NCI-H128 (cell line): ENCODE measurements at regions not wholly inside any gene's neighbourhood (a gene's known extent, or its start where the extent isn't known, plus 50 kb on each side); places are given as distances from the start of the nearest gene placed in this dataset.

Experiments used
- DNase-seq: peaks from one replicate; lab custom pipeline; 2025; ENCODE audit not compliant: unreplicated experiment; lab: John Stamatoyannopoulos, UW

- no peak for DNase-seq
Observed at GRCh38 chr5:135236228-135236907, 162.7 kb downstream of the MACROH2A1 start.

GRCh38 chr5:135235551-135236227 lies 163.3 kb downstream of the MACROH2A1 start:
- DNase-seq = no peak

GRCh38 chr5:135234666-135235401 lies 164.2 kb downstream of the MACROH2A1 start:
- no peak for DNase-seq

- no peak for DNase-seq
Observed at GRCh38 chr5:135234242-135234641, 164.8 kb downstream of the MACROH2A1 start.

- no peak for DNase-seq
Observed at GRCh38 chr5:135233477-135233876, 165.6 kb downstream of the MACROH2A1 start.

GRCh38 chr5:135232958-135233357 lies 166.1 kb downstream of the MACROH2A1 start:
- no peak for DNase-seq

GRCh38 chr5:135231289-135231688 lies 167.7 kb downstream of the MACROH2A1 start:
- no peak for DNase-seq

- no peak for DNase-seq
Observed at GRCh38 chr5:135230251-135230925, 168.6 kb downstream of the MACROH2A1 start.

- DNase-seq = no peak
Observed at GRCh38 chr5:135229679-135230132, 169.3 kb downstream of the MACROH2A1 start.

- DNase-seq = no peak
Observed at GRCh38 chr5:135229122-135229521, 169.9 kb downstream of the MACROH2A1 start.

- DNase-seq = no peak
Observed at GRCh38 chr5:135228222-135228621, 170.8 kb downstream of the MACROH2A1 start.

GRCh38 chr5:135227064-135228022 lies 171.7 kb downstream of the MACROH2A1 start:
- DNase-seq = no peak

- no peak for DNase-seq
Observed at GRCh38 chr5:135225856-135226560, 173.0 kb downstream of the MACROH2A1 start.

GRCh38 chr5:135223891-135224625 lies 175.0 kb downstream of the MACROH2A1 start:
- DNase-seq = no peak

GRCh38 chr5:135223404-135223803 lies 175.6 kb downstream of the MACROH2A1 start:
- DNase-seq = no peak

- DNase-seq = no peak
Observed at GRCh38 chr5:135222771-135223170, 176.3 kb downstream of the MACROH2A1 start.

GRCh38 chr5:135222171-135222681 lies 176.8 kb downstream of the MACROH2A1 start:
- DNase-seq = no peak

GRCh38 chr5:135221696-135222095 lies 177.3 kb downstream of the MACROH2A1 start:
- no peak for DNase-seq

- DNase-seq = no peak
Observed at GRCh38 chr5:135221187-135221473, 177.9 kb downstream of the MACROH2A1 start.
